Gastrocnemius medialis (tissue), 4 donors: ENCODE measurements at regions not wholly inside any gene's neighbourhood (a gene's known extent, or its start where the extent isn't known, plus 50 kb on each side); places are given as distances from the start of the nearest gene placed in this dataset.

Source experiments
- POLR2A ChIP-seq, 2 donors: fragments of 450-650 bp; IDR thresholded peaks; one replicate each; pipeline ENCODE4 v1.6.1; 2017; ENCODE audit warnings: antibody characterized with exemption in 2 of 2, mild to moderate bottlenecking in 2 of 2, moderate library complexity in 2 of 2
- TF ChIP-seq, protein P1 (sequence below), 5 experiments: fragments of 450-650 bp in 3 of 5; fragments of 200-600 bp in 2 of 5; sonication (generic) in 2 of 5; IDR thresholded peaks in 4 of 5; conservative IDR thresholded peaks in 1 of 5; 1 replicate in 4 of 5; 2 replicates in 1 of 5; pipeline ENCODE4 v1.5.1; 2016 to 2019; ENCODE audit warnings: antibody characterized with exemption in 5 of 5, mild to moderate bottlenecking in 3 of 5, moderate library complexity in 3 of 5

DNA sequence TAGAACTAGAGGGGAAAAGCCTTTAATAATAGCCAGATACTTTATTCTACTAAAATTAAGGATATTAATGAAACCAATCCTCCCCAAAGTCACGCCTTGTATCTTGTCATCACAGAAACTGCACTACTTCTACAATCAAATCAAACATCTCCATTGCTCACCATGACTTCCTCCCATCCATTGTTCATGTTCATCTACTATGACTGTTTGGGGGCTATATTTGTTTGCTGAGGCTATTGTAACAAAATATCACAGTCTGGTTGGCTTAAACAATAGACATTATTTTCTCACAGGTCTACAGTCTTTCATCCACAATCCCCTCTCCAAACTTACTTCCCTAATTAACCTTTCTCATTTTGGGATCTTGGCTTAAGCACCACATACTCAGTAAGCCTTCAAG, 193.6 kb upstream of the FSCB start:
- TF ChIP-seq, protein P1, sequence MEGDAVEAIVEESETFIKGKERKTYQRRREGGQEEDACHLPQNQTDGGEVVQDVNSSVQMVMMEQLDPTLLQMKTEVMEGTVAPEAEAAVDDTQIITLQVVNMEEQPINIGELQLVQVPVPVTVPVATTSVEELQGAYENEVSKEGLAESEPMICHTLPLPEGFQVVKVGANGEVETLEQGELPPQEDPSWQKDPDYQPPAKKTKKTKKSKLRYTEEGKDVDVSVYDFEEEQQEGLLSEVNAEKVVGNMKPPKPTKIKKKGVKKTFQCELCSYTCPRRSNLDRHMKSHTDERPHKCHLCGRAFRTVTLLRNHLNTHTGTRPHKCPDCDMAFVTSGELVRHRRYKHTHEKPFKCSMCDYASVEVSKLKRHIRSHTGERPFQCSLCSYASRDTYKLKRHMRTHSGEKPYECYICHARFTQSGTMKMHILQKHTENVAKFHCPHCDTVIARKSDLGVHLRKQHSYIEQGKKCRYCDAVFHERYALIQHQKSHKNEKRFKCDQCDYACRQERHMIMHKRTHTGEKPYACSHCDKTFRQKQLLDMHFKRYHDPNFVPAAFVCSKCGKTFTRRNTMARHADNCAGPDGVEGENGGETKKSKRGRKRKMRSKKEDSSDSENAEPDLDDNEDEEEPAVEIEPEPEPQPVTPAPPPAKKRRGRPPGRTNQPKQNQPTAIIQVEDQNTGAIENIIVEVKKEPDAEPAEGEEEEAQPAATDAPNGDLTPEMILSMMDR (IDR thresholded peaks at IDR 0.05 in 4 of 5, conservative IDR thresholded peaks at IDR 0.05 in 1 of 5): no peak
- TF ChIP-seq POLR2A (IDR thresholded peaks at IDR 0.05): no peak
